Keratinocyte (primary cell): ENCODE measurements at regions not wholly inside any gene's neighbourhood (a gene's known extent, or its start where the extent isn't known, plus 50 kb on each side); places are given as distances from the start of the nearest gene placed in this dataset.
A peak's percentile ranks its signal among the peaks of the same experiment; 100 is the strongest.

ENCODE experiments used
- DNase-seq: peaks from one replicate; pipeline ENCODE4 v3.0.0-alpha.2; 2011; ENCODE audit warnings: low read depth, missing footprints, low spot score
- FAIRE-seq: peaks from 2 replicates; lab custom pipeline; 2011; peaks lifted over from hg19 to GRCh38; lab: Jason Lieb, UNC
- H2AFZ ChIP-seq: 2 replicates; pipeline ENCODE4 v1.6.0; 2012; ENCODE audit warnings: low read length, control low read depth, inconsistent platforms; ENCODE audit not compliant: control insufficient read depth
- H3K27ac ChIP-seq: 2 replicates; pipeline ENCODE4 v1.5.1; 2011; ENCODE audit warnings: low read length; ENCODE audit not compliant: control insufficient read depth, insufficient read depth
- H3K27me3 ChIP-seq: 3 replicates; pipeline ENCODE4 v1.6.0; 2011; ENCODE audit warnings: low read length; ENCODE audit not compliant: control insufficient read depth, insufficient read depth; ENCODE audit errors: extremely low read depth
- H3K36me3 ChIP-seq, 2 experiments: 2 replicates in 1 of 2; 3 replicates in 1 of 2; pipeline ENCODE4 v1.5.1; 2011; ENCODE audit warnings: low read length in 2 of 2, mild to moderate bottlenecking in 1 of 2; ENCODE audit not compliant: control insufficient read depth in 2 of 2, insufficient read depth in 2 of 2; ENCODE audit errors: extremely low read depth in 1 of 2
- H3K4me1 ChIP-seq: 3 replicates; pipeline ENCODE4 v1.5.1; 2011; ENCODE audit warnings: low read length; ENCODE audit not compliant: control insufficient read depth, insufficient read depth; ENCODE audit errors: extremely low read depth
- H3K4me2 ChIP-seq: 3 replicates; pipeline ENCODE4 v1.6.0; 2011; ENCODE audit warnings: low read depth, low read length; ENCODE audit not compliant: control insufficient read depth, insufficient read depth; ENCODE audit errors: extremely low read depth
- H3K4me3 ChIP-seq, 3 experiments: fragments of 200-600 bp in 1 of 3; sonication (generic) in 1 of 3; 2 replicates in 2 of 3; 3 replicates in 1 of 3; pipeline ENCODE4 v1.5.1; 2011 to 2016; ENCODE audit warnings: low read length in 3 of 3, mild to moderate bottlenecking in 3 of 3, control low read depth in 2 of 3, inconsistent platforms in 1 of 3, low read depth in 1 of 3, mixed read lengths in 1 of 3, mixed run types in 1 of 3, moderate library complexity in 1 of 3; ENCODE audit not compliant: control insufficient read depth in 2 of 3, insufficient read depth in 2 of 3; ENCODE audit errors: extremely low read depth in 1 of 3
- H3K79me2 ChIP-seq: 2 replicates; pipeline ENCODE4 v1.6.0; 2012; ENCODE audit warnings: low read length; ENCODE audit not compliant: control insufficient read depth, insufficient read depth
- H3K9ac ChIP-seq: 3 replicates; pipeline ENCODE4 v1.6.0; 2011; ENCODE audit warnings: low read length; ENCODE audit not compliant: control insufficient read depth, insufficient read depth; ENCODE audit errors: extremely low read depth
- H3K9me1 ChIP-seq: 3 replicates; pipeline ENCODE4 v1.6.0; 2011; ENCODE audit warnings: low read length; ENCODE audit not compliant: control insufficient read depth, insufficient read depth; ENCODE audit errors: extremely low read depth
- H3K9me3 ChIP-seq: 2 replicates; pipeline ENCODE4 v1.5.1; 2012; ENCODE audit warnings: low read depth, low read length; ENCODE audit not compliant: control insufficient read depth
- H4K20me1 ChIP-seq: 3 replicates; pipeline ENCODE4 v1.6.0; 2011; ENCODE audit warnings: low read length; ENCODE audit not compliant: control insufficient read depth, insufficient read depth; ENCODE audit errors: extremely low read depth
- CTCF ChIP-seq, 3 experiments: IDR thresholded peaks in 1 of 3; conservative IDR thresholded peaks in 1 of 3; optimal IDR thresholded peaks in 1 of 3; 2 replicates in 2 of 3; 3 replicates in 1 of 3; pipeline versions ENCODE3 to v1.5.1; 2011; ENCODE audit warnings: low read length in 3 of 3, mild to moderate bottlenecking in 3 of 3, moderate library complexity in 2 of 3, control low read depth in 1 of 3, inconsistent platforms in 1 of 3; ENCODE audit not compliant: insufficient read depth in 2 of 3; ENCODE audit errors: extremely low read depth in 1 of 3
- EZH2 ChIP-seq: IDR thresholded peaks from one replicate; pipeline ENCODE4 v1.6.1; 2012; ENCODE audit warnings: inconsistent platforms, mild to moderate bottlenecking, low read length, moderate library complexity
- dilution Hi-C: fragments of 300-500 bp; cut with MboI; formaldehyde crosslinking; loops from one replicate; pipeline ENCODE4 v1.7.0; 2020; ENCODE audit warnings: low sequenced_read_pairs; ENCODE audit not compliant: extremely low pct_ligation_motif_present

- Histone ChIP-seq H3K9me3 (no peaks in the 10 kb centered on the region), H3K4me2 (no peak overlapping the region), H3K36me3 (no peaks in the 10 kb centered on the region), H3K9me1 (no peaks in the 10 kb centered on the region), H3K27ac (no peak overlapping the region), H3K4me3 (no peak overlapping the region), H3K9ac (no peak overlapping the region), H4K20me1 (no peaks in the 10 kb centered on the region), H2AFZ (no peak overlapping the region), H3K79me2 (no peaks in the 10 kb centered on the region), H3K27me3 (no peaks in the 10 kb centered on the region), H3K4me1 (no peaks in the 10 kb centered on the region)
- TF ChIP-seq CTCF (optimal IDR thresholded peaks at IDR 0.05 in 1 of 3, IDR thresholded peaks at IDR 0.05 in 1 of 3, conservative IDR thresholded peaks at IDR 0.05 in 1 of 3; ENCODE audit: extremely low read depth in 1 of 3, insufficient read depth in 2 of 3, low read length in 3 of 3) (no peak), EZH2 (no peak)
- FAIRE-seq = no peak
- no peak for DNase-seq
- dilution Hi-C loops = no loop called here
Measured at GRCh38 chr11:90723475-90723874, 500.6 kb upstream of the CHORDC1 start.

- Histone ChIP-seq H2AFZ (peak overlapping the region; percentile 43), H4K20me1 (no peaks in the 10 kb centered on the region), H3K9ac (no peak overlapping the region), H3K4me1 (no peaks in the 10 kb centered on the region), H3K79me2 (no peaks in the 10 kb centered on the region), H3K9me1 (no peaks in the 10 kb centered on the region), H3K9me3 (no peaks in the 10 kb centered on the region), H3K4me2 (no peak overlapping the region), H3K27me3 (no peaks in the 10 kb centered on the region), H3K27ac (no peak overlapping the region), H3K36me3 (no peaks in the 10 kb centered on the region), H3K4me3 (no peak overlapping the region)
- DNase-seq (no peak), FAIRE-seq (no peak)
- TF ChIP-seq EZH2 = no peak
- no peak for TF ChIP-seq CTCF (optimal IDR thresholded peaks at IDR 0.05 in 1 of 3, IDR thresholded peaks at IDR 0.05 in 1 of 3, conservative IDR thresholded peaks at IDR 0.05 in 1 of 3; ENCODE audit: extremely low read depth in 1 of 3, insufficient read depth in 2 of 3, low read length in 3 of 3)
- dilution Hi-C loops = no loop called here
Measured at GRCh38 chr11:90722552-90723190, 499.8 kb upstream of the CHORDC1 start.
